GM12865 (cell line): ENCODE measurements at regions not wholly inside any gene's neighbourhood (a gene's known extent, or its start where the extent isn't known, plus 50 kb on each side); places are given as distances from the start of the nearest gene placed in this dataset.
"Not testable (repeated sequence)": the region's sequence is repeated elsewhere in the genome, so short reads cannot be mapped to it uniquely, and the experiment has no call there.

Experiments used
- DNase-seq: peaks from one replicate; pipeline ENCODE4 v3.0.0; 2010; ENCODE audit warnings: low read depth
- H3K4me3 ChIP-seq: 2 replicates; pipeline ENCODE4 v1.5.1; 2011; ENCODE audit warnings: mild to moderate bottlenecking, low read depth, low read length, control low read depth

DNA sequence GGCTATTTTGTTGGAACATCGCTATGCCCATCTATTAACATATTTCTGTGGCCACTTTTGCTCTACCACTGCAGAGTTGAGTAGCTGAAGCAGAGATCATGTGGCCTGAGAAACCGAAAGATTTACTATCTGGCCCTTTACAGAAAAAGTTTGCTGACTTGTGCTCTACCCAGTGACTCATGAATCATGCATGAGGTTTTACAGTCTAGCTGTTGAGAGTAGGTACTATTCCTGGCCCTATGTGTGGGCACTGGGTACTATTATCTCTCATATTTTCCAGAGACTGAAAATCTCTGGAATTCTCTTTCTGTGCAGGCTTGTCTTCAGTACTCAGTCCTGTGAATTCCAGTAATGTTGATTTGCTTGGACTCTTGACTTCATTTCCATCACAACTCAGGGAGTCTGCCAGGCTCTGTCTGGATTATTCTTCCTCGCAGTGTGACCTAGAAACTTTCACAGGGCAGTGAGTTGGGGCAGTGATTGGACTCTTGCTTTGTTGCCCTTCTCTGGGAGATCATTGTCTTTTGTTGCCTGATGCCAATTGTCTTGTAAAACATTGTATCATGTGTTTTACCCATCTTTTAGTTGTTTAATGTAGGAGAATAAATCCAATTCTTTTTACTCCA is 121.3 kb upstream of the PRSS12 start:
- not testable (repeated sequence) for DNase-seq, H3K4me3 ChIP-seq

DNA sequence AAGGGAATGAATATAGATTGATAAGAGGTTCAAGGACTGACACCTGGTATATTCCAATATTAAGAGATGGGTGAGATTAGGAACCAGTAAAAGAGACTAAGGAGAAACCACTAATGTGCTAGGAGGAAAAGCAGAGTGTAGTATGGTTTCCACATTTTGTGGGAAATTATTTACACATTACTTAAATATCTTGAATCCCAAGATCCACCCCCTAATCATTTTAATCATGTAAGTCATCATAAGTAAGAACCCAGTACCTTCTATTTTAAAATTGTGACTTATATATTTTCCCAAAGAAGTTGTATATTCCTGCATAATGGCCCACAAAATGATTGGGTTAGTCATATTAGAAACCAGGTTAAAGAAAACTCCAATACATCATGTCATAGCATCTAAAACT is 122.0 kb upstream of the PRSS12 start:
- DNase-seq, H3K4me3 ChIP-seq: not testable (repeated sequence)

DNA sequence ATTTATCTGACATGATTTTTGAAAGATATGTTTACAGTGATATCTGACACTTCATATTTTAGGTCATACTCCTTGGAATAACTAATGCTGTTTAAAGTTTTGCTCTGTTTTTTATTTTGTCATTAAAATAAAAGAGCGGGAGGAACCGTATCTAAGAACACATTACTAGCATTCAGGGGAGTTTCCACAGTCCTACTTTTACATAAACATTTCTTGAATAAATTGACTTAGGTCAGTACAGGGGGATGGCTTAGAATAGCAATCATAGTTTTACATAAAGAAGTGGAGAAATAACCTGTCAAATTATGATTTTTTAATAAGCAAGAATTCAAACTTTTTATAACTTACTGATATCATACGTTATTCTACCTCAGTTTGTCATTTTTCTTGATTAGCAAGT is 123.1 kb upstream of the PRSS12 start:
- DNase-seq: not testable (repeated sequence)

DNA sequence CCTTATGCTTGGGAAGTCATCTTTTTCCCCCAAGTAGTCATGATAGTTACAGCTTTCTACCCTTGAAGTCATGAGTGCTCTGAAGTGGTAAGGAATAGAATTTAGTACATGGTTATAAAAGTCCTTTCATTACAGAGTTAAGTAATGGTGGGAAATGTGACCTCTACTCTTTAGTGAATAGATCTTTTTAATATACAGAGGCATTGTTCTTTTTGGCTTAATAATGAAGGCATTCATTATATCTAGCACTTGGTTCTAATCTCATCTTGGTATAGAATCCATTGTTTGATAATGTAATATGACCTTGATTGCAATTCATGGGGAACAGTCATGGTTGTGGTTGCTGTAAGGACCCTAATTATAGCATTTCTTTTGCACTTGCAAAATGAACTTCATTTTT is 125.0 kb upstream of the PRSS12 start:
- H3K4me3 ChIP-seq, DNase-seq: not testable (repeated sequence)

More for the DNA sequence above, 123.1 kb upstream of the PRSS12 start:
- not testable (repeated sequence) for H3K4me3 ChIP-seq

DNA sequence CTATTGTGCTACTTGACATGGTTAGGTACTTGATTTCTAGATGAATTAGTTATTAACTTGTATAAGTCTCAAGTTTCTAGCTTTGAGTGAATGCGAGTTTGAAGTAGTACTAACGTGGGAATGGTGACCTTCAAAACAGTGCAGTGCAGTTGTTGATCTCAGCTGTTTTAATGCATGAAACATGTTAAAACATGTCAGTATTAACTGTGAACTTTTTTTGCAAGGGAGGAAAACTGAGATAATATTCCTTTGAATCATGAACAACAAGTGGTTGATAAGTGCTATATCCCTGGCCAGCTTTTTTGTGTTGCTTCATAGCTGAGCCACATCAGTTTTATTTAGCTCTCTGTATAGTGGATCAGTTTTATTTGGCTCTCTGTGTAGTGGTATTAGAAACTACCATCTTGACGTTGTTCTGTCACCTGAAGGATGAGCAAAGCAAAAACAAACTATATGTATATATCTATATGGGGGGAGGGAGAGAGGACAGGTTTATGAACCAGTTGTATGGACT is 133.1 kb upstream of the PRSS12 start:
- not testable (repeated sequence) for DNase-seq, H3K4me3 ChIP-seq

DNA sequence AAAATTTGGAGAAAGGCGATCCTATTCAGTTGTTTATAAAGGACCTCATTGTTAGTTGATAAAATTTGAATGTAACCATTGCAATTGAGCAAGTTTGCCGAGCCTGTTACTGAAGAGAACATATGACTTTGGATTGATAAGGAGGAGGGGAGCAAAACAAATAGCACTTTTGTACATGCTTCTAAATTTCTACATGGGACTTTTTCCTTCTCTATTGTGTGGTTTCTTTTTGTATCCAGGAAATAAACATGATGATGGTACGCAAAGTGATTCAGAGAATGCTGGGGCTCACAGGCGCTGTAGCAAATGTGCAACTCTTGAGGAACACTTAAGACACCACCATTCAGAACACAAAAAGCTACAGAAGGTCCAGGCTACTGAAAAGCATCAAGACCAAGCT is 140.2 kb upstream of the PRSS12 start:
- H3K4me3 ChIP-seq, DNase-seq: not testable (repeated sequence)

DNA sequence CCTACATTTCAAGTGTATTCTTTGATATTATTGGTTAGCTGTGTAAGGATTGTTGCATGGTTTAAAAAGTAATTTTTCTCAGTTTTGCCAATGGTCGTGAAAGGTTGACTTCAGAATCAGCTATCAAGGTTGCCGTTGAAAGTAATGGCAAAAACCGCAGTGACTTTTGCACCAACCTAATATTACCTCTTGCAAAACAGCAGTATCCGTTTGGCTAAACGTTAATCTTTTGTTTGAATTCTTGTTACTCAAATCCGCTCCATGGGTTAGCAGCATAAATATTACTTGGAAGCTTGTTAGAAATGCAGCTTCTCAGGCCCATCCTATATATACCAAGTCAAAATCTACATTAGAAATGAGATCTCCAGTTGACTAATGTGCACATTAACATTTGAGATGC is 141.6 kb upstream of the PRSS12 start:
- H3K4me3 ChIP-seq, DNase-seq: not testable (repeated sequence)

DNA sequence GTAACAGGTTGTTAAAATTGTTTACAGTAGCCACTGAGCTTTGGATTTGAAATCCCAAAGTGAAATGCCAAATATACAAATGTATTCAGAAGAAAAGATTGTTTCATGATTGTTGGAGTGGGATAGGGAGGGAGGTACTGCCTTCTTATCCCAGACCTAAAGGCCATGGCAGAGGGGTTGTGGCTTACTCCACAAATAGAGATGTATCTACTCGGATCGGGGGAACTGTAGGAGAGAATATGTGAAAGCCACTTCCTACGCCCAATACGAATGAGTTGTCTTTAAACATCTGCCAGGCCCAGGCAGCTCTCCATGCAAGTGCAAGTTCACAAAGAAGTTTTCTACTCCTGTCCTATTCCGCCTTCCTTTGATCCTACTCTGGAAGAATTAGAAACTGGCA is 150.2 kb upstream of the PRSS12 start:
- not testable (repeated sequence) for H3K4me3 ChIP-seq, DNase-seq

DNA sequence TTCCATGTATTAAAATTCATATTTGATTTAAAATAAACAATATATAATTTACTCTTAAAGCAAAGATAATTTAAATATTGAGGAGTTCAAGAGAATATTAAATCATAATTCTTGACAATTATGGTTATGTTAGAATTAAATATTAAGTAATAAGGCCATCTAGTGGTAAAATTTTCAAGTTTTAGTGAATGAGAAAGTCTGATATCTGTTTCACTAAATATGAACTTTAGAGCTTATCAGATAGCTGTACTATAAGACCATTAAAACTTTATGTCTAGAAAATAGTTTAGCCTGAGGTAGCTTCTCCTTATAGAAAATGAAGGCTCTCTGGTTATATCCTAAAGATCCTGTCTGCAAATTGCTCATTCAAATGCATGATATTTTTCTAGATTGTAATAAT is 152.1 kb upstream of the PRSS12 start:
- H3K4me3 ChIP-seq, DNase-seq: not testable (repeated sequence)

DNA sequence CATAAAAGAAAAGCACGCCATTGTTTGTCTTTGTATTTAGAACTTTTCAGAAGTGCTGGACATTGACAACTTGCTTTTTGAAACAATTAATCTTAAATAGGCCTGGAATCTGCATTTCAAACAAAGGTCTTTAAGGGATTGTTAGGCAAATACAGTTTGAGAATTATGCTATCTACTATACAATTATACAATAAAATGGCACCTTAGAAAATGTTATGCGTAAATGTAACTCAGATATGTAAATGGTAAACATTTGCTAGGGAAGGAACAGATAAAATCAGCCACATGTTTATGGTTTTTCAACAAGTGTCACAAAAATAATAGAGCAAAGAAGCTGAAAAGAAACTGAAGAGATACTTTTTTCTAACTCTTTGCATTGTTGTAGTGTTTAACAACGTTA is 152.7 kb upstream of the PRSS12 start:
- DNase-seq, H3K4me3 ChIP-seq: not testable (repeated sequence)

DNA sequence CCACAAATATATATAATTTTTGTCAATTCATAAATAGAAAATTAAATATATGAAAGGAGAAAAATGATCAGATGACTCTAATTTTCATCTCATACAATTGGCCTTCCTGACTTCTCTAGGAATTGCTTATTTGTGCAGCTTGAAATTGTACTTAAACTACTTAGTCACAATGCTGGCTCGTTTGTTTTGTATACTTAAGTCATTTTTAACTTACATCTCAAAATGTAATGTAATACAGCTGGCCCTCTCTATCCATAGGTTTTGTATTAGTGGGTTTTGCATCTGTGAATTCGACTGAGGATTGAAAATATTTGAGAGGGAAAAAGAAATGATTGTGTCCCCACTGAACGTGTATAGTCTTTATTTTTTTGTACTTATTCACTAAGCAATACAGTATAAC is 160.1 kb upstream of the PRSS12 start:
- H3K4me3 ChIP-seq, DNase-seq: not testable (repeated sequence)

DNA sequence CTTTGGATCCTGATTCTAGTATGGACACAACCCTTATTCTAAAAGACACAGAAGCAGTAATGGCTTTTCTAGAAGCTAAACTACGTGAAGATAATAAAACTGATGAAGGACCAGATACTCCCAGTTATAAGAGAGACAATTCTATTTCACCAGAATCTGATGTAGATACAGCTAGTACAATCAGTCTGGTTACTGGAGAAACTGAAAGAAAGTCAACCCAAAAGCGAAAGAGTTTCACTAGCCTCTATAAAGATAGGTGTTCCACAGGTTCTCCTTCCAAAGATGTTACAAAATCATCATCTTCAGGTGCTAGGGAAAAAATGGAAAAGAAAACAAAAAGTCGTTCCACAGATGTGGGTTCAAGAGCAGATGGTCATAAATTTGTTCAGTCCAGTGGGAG is 161.5 kb upstream of the PRSS12 start:
- not testable (repeated sequence) for DNase-seq, H3K4me3 ChIP-seq

DNA sequence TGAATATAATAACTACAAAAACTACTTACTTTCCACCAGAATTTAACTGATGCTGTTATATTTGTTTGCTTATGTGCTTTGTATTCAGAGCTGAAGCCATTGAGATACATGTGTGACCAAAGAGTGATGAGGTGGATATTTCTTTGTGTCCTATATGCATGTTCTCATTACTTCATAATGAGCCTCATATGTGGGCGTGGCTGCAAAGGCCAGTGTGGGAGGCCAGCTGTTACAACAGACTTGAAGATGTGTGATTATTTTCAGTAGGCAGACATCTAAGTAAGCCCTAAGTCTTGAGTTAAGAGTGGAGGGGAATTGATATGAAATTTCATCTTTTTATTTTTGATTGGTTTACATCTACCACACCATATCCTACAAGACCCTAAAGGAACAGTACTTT is 163.3 kb upstream of the PRSS12 start:
- not testable (repeated sequence) for DNase-seq, H3K4me3 ChIP-seq

DNA sequence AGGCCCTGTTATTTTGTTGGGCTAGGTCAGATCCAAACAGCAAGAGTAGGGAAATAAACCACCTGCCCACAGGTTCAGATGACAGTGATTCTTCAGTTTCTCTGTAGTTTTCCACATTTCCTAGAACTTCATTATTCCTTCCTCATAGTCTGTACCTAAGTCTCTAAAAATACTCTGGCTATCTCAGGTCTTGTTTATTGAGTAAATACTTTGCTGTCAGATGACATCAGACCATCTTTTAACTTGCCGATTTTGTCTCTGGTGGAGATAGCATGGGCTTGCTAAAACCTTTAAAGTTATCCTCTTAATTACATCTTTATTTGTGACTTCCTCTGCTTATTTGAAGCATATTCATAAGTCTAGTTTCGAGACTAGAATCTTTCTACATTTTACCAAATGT is 155.1 kb upstream of the METTL14 start:
- DNase-seq, H3K4me3 ChIP-seq: not testable (repeated sequence)

DNA sequence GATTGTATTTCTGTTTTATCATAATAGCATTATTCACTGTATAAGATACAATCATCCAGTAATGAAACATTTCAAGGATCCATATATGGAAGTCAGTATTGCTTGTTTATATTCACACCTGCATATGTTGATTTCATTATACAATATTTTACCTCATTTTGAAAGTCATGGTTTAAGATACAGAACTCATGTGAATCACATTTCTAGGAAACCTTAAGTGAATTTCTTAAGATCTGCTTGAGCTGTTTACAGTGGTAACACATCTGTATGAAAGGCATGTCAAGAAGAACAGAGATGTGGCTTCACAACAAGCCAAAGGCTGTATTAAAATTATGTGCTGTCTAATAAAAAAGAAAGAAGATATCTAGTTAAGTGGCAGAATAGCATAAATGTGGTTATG is 153.2 kb upstream of the METTL14 start:
- not testable (repeated sequence) for DNase-seq

DNA sequence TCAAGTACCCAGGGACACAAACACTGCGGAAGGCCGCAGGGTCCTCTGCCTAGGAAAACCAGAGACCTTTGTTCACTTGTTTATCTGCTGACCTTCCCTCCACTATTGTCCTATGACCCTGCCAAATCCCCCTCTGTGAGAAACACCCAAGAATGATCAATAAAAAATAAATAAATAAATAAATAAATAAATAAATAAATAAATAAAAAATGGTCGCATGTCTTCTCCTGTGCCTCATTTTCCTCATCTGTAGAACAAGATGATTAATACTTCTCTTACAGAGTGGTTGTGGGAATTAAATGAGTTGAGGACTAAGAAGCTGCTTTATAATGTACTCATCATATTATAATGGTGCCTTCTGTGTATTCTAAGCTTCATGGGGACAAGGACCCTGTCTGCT is 149.4 kb upstream of the METTL14 start:
- not testable (repeated sequence) for H3K4me3 ChIP-seq, DNase-seq

More for the DNA sequence above, 153.2 kb upstream of the METTL14 start:
- H3K4me3 ChIP-seq: not testable (repeated sequence)
